HK-2 (cell line): ENCODE measurements at regions not wholly inside any gene's neighbourhood (a gene's known extent, or its start where the extent isn't known, plus 50 kb on each side); places are given as distances from the start of the nearest gene placed in this dataset.

Experiments used
- DNase-seq: peaks from one replicate; pipeline ENCODE4 v3.0.0-alpha.2; 2018; ENCODE audit not compliant: unreplicated experiment

GRCh38 chr3:42037318-42037945 is 53.7 kb upstream of the TRAK1 start:
- no peak for DNase-seq

- DNase-seq, result peak; percentile 46
These were observed 54.7 kb upstream of the TRAK1 start for GRCh38 chr3:42036483-42036823.

GRCh38 chr3:42035816-42036482 is 55.2 kb upstream of the TRAK1 start:
- DNase-seq, result no peak

GRCh38 chr3:42035007-42035406 is 56.1 kb upstream of the TRAK1 start:
- DNase-seq, result no peak

DNA sequence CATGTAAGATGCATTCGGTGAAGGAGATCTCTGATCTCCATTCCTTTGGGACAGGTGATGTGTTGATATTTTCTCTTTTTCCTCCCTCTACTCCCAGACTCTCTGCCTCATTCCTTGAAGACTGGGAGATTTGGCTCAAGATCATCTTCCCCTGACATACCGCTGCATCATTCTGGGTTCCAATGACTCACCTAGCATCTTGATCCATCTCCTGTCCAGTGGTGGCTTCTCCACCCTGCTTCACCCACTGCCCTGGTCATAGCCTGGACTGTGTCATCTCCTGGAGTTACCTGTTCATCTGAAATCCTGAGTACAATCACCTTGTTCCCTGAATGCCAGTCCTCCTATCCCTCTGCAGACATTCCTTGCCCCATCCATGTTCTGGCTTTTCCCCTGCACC is 57.4 kb upstream of the TRAK1 start:
- DNase-seq, result no peak

GRCh38 chr3:42032693-42033349 is 58.3 kb upstream of the TRAK1 start:
- DNase-seq, result peak; percentile 60

DNA sequence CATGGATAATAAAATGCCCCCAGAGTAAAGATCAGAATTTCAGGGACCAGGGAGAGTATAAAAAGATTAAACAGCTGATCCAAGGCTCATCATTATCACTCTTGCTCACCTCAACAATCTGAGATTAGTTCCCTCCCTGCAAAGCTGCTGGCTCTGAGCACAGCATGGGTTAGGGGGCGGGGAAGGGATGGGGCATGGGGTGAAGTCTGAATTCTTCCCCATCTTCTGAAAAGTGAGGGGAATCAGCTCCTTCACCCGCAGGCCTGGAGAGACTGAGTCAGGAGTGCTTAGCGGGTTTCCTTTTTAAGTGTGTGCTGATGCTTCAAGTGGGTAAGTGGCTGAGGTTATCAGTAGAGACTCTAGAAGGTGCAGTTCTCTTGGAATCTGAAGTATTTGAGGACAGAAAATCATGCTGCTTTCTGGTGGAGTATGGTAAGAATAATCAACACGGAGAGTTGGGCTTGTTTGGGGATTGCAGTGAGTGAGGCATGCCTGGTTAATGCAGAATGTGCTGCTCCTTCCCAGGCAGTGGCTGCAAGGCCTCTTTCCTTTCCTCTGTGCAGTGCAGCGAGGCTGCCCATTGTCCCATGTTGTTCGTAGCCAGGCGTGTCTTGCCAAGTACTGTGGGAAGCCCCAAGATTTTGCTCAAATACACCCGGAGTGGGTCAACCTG is 59.2 kb upstream of the TRAK1 start:
- no peak for DNase-seq

GRCh38 chr3:42028474-42028873 is 62.7 kb upstream of the TRAK1 start:
- DNase-seq, result no peak

DNA sequence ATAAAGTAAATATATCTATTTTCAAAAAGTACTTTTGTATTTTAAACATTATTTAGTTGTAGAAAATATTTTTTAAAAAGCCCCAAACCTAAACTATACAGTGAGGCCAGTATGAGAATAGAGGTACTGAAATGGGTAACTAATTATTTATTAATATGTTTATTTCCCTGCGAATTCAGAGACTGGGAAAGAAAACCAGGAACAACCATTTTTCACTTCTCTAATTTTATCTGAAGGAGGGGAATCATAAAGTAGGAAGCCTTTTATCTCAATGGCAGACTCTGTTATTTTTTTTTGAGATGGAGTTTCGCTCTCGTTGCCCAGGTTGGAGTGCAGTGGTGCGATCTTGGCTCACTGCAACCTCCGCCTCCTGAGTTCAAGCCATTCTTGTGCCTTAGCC is 63.6 kb upstream of the TRAK1 start:
- DNase-seq, result no peak

DNA sequence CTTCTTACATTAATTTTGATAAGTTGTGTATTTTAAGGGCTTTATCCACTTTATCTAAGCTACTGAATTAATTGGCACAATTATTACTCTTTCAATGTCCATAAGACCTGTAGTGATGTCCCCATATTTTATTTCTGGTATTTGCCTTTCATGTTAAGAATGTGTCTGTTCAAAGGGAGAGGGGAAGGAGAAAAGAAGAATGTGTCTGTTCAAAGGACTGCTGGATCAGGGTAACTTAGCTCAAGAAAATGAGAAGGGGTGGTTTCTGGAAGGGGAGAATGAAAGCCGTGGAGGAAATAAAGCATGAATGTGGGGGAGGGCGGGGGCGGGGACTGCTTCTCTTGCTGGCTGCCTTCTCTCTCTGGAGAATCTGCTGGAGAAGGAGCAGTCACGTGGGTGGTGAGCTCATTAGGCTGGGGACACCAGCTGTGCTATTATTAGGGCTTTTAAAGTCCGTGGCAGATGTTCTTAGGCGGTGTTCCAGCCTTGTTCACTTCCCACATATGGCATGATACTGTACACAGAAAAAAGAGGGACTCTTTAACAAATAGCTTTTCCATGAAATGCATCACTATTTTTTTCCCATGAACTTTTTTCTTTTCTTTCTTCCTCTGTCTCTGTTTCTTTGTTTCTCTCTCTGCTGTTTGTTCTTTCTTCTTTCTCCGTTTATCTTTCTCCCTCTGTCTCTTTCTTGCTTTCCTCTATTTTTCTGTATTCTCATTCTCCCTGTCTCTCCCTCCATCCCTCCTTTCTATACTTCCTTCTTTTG is 63.7 kb upstream of the ULK4 start:
- DNase-seq, result peak; percentile 51

- no peak for DNase-seq
These were observed 62.9 kb upstream of the ULK4 start for GRCh38 chr3:42024591-42025351.

- DNase-seq, result no peak
These were observed 61.5 kb upstream of the ULK4 start for GRCh38 chr3:42023380-42023779.

- DNase-seq, result no peak
These were observed 60.5 kb upstream of the ULK4 start for GRCh38 chr3:42022355-42022754.

GRCh38 chr3:42020684-42021307 is 58.9 kb upstream of the ULK4 start:
- DNase-seq, result no peak

DNA sequence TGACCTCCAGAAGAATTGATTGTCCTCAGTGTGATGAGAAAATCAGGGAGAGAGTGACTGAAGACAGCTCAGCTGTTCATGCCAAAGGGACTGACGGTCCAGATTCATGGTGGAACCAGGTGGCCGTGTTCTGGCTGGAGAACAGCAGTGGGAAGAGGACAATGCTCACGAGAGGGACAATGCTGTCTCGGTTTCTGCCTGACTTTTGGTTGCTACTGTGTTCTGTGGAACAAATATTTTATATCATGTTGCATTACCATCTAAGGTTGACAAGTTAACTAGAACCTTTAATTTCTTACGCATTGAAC is 58.0 kb upstream of the ULK4 start:
- DNase-seq, result no peak

GRCh38 chr3:42019144-42019952 is 57.4 kb upstream of the ULK4 start:
- DNase-seq, result no peak

GRCh38 chr3:42014921-42015533 is 53.1 kb upstream of the ULK4 start:
- no peak for DNase-seq

DNA sequence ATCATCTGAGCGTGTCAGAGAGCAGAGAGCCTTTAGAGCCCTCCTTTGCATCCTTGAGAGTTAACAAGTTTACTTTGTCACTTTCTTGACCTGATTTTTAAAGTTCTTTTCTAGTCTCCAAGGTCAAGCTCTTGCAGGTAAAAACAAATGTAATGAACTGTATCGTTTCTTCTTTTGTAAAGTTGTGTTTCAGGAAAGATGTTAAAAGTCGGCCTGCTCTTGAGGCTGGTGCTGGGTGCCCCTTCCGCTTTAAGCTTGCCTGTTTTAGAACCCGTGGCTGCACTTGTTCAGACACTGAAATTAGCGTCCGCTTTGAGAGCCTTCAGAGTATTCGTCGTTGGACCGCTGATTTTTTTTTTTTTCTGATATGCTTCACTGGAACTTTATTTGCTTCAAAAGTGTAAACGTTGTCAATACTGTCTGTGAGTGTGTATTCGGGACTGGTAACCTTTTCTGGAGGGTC is 52.6 kb upstream of the ULK4 start:
- no peak for DNase-seq

GRCh38 chr3:42013691-42014457 is 52.0 kb upstream of the ULK4 start:
- no peak for DNase-seq
